NCI-H1417 (cell line): ENCODE measurements at regions not wholly inside any gene's neighbourhood (a gene's known extent, or its start where the extent isn't known, plus 50 kb on each side); places are given as distances from the start of the nearest gene placed in this dataset.

Experiments
- DNase-seq, 3 experiments: peaks; one replicate each; lab custom pipeline; 2025; lab: John Stamatoyannopoulos, UW

DNA sequence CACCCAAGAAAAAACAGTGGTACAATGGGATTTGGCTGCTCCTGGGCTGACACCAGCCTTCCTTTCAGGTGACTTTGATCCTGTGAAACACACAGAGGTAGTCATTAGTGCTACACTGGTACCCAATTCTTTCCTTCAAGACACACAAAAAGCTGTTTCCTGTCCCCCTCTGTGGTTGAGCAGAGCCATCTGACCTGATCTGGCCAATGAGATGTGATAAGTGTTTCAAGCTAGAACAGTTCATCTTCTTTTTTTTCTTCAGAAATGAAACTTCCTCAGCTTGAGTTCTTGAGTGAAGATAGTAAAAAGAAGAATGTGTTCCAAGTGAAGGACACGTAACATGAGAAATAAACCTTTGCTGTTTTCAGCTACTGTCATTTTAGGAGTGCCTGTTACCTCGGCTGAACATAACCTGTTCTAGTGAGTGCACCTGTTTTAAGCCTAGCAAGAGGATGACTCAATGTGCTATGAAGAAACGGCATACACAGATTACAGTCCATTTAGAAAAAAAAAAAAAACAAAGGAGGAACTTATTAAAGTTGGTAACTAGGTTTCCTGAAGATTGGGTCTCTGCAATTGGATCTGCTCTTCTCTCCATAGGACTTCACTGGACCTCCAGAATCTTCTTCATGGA is 287.8 kb downstream of the GAS1 start:
- DNase-seq, result no peak

DNA sequence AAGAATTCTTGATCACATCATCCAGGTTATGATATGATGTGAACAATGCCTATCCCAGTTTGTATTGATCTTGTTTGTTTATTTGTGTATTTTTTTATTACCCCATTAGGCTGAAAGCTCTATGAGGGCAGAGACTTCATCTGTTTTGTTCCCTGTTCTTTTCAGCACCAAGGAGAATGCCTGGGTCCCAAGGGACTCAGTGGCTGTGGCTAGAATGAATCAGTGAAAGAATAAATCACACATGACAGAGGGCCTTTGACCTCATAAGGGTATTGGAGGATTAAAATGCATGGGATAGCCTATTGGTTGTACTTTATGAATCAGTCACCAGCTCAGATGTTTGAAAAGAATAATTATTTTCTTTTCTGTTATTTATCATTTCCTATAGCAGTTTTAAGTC is 292.2 kb downstream of the GAS1 start:
- no peak for DNase-seq

DNA sequence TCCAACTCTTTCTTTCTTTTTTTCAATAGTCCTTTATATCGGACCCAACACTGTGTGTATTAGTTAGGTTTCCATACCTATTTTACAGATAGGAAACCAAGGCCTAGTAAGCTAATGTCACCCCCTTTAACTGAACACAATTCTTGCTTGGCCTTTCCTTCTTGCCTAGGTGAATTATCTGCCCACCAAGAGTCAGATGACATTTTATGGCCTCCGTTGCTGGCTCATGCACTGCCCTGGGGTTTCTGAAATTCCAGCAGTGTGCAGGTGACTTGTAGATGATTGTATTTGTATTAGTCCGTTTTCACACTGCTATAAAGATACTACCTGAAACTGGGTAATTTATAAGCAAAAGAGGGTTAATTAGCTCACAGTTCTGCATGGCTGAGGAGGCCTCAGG is 293.8 kb downstream of the GAS1 start:
- no peak for DNase-seq

DNA sequence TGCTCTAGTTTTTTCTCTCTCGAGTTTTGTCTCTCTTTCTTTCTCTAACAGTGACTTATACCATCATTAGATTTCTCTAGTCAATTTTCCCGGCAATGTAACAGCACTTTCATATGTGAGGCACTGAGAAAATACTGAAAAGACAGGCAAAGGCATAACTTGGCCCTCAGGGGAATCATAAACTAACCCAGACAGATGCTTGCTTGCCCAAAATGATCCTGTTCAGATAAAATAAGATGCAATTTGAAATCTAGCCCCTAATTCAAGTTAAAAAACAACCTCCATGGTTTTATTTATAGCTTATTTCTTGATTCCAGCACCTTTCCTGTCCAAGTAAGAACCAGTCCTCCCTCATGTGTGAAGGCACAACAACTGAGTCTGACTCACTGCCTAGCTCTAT is 294.6 kb downstream of the GAS1 start:
- no peak for DNase-seq

DNA sequence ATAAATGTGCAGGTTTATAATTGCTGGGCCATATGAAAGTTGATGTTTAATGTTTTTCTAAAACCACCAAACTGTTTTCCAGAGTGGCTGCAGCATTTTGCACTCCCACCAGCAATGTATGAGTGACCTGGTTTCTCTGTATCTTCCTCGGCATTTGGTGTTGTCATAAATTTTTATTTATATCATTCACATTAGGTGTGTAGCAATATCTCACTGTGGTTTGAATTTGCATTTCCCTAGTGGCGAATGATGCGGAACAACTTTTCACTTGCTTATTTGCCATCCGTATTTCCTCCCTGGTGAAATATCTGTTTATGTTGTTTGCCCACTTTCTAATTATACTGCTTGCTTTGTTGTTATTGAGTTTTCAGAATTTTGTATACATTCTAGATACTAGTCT is 295.7 kb upstream of the TUT7 start:
- no peak for DNase-seq

DNA sequence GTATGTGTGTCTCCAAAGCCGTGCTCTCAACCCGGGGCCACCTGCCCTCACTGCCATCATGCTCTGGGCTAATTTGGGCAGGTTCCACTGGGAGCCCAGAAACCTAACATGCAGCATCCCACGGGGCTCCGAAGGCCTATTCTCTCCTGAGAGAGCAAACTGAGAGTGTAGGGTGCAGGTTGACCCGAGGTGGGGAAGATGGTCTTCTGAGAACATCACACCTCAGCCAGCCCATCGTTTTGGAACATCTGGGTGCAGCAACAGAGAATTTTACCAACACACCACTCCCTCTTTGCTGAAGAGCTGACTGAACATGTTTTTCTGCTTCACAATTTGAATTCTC is 294.6 kb upstream of the TUT7 start:
- no peak for DNase-seq

DNA sequence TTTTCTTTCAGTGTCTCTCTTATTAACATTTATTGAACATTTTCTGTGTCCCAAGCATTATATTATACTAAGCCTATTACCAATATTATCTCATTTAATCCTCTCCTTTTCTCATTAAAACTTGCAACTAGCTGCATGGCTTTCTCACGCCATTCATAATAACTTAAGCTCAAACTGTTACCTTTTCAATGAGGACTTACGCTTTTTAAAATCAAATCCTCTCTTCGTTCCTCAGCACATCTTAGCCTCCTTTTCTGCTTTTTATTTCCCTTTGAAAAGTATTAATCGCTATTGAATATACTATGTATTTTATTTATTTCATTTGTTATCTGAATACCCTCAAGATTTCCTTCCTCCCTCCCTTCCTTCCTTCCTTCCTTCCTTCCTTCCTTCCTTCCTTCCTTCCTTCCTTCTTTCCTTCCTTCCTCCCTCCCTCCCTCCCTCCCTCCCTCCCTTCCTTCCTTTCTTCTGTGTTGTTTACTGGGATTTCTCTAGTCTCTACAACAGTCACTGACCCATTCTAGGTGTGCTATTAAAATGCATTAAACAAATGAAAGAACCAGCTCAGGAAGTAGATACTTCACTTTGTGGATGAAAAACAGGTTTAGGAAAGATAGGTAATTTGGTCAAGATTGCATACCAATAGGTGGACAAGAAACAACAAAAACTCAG is 294.1 kb upstream of the TUT7 start:
- DNase-seq, result no peak

DNA sequence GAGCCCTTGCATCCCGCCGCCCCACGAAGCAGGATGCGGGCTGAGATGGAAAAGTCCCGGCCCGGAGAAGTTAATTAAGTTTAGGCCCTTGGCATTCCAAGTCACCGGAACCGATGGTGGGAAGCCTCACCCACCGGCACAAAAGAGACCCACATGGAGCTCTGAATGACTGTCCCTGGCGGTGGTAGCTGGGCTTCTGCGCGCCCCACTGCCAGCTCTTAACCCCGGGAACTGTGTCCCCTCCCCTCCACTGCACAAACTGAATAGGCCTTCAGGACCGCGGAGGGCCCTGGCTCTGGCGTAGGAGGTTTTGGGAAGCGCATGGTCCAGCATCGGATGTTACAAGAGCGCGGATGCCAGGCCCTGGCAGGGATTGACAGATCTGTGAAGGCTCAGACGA is 291.1 kb upstream of the TUT7 start:
- DNase-seq, result no peak

DNA sequence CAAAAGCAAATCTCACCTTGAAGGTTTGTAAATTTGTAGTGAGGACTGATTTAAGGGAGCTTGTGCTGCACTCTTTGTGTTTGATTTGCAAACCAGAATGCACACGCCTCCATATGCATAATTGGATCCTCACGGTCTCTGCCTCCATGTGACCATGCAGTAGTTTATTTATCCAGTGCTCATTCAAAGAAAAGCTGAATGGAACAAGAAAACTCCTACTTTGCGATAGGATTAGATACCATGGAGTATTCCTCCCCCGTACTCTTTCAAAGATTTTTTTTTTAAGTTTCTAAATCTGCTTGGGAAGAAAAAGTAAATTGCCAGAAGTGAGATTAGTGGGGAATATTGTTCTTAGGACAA is 290.4 kb upstream of the TUT7 start:
- no peak for DNase-seq

DNA sequence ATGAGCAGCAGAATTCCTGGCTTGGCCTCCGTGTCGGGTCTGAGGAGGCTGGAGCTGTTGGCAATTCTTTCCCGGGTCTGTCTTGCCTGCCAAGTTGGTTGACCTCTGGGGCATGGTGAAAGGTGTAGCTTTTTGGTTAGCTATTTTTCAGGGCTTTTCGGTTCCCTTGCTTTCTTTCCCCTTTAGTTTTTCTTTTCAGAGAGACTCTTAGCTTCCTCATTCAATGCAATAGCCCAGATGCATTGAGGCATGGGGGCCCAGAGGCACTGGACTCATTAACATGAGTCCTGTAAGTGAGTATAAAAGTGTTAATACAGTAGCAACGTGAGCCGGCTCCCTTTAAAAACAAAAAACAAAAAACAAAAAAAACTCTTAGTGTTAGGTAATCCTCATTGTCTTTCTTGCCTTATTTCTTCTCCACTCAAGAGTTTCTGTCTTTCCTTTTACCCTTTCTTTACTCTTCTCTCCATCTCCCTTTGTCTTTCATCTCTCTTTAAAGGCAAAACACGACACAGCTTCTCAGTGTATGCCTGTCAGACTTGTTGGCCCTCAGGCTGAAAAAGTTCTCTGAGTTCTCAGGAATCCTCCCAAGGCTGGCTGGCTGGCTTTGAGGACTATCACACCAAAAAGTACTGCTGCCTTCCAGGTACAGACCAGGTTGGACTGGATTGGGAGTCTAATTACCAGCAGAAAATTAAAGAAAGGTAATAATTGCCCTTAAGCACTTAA is 289.9 kb upstream of the TUT7 start:
- no peak for DNase-seq

DNA sequence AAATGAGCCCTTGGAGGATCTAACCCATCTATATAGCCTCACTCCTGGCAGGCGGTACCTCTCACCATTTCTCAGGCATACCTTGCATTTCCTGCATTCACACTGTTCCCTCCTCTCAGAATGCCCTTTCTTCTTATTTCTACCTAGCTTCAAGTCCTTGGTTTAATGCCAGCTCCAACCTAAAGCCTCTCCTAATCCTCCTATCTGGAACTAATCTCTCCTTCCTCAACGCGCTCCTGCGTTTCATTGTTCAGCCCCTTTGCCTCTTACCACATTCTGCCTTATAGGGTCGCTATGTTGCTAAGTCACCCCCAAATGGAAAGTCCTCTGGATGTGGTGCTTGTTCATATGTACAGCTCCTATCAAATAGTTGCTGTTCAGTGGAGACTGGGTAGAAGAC is 288.5 kb upstream of the TUT7 start:
- no peak for DNase-seq

DNA sequence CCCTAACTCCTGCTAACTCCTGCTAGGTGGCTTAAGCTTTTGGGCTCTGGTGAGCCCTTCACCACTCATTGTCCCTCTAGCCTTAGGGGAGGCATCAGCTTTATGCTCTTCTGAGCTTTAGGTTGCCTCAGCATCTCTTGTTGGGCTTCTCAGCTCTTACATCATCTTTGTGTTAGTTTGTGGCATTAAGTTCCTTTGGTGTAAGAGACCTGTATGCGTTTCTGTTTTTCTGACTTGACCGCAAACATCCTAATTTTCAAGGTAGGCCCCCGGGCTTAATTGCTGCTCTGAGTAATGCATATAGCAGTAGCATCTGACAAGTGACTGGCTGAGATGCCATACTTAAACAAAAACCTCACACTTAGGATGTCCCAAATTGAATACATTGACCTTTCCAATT is 287.8 kb upstream of the TUT7 start:
- no peak for DNase-seq

DNA sequence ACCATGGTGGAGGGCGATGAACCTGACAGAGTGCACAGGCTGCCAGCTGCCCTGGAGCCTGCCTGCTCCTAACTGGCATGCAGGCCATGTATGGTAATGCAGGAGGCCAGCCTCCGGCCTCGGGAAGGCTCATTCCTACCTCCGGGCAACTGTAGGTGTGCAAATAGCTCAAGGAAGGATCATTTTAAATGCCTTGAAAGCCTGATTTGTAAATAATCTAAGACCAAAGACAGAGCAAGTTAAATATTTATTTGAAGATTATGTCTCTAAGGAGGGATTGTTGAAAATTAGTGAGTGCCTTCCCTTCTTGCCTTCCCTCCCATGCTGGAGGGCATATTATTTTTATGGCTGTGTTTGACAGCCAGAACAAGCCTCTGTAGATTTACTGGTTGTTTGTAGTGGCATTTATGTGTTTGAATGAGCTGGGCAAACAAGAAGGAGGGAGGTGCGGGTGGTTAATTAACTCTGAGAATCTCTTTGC is 285.7 kb upstream of the TUT7 start:
- DNase-seq, result peak in 2 of 3 experiments; percentile 8 to 71

DNA sequence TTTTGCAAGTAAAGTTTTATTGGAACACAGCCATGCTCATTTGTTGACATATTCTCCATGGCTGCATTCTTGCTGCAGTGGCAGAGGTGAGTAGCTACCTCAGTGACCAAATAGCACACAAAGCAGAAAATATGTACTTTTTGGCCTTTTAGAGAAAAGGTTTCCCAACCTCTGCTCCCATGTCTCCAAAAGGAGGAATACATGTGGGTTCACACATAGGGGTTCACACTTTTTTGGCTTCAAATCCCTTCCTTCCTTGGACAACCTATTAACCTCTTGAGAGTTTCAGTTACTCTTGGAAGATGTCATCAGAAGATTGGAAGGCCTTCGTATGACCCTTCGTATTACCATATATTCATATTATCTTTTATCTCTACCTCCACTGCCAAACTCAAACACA is 285.1 kb upstream of the TUT7 start:
- DNase-seq, result no peak

DNA sequence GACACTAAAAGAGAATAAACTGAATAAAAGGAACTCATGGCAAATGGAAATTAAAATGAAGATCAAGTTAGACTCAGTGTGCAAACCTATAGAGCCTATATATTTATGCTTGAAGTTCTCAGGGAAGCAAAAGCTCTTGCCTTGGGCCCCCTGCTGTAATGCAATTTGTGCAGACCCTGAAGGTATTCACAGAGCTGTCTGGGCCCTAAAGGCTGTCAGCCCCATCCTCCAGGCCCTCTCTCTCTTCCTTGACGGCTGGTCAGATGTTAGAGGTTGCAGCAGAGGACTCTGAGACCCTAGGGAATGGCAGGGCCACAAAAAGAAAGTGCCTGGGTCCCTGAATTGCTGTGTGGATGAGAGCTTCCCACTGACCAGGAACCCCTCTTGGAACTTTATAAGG is 283.9 kb upstream of the TUT7 start:
- DNase-seq, result no peak

DNA sequence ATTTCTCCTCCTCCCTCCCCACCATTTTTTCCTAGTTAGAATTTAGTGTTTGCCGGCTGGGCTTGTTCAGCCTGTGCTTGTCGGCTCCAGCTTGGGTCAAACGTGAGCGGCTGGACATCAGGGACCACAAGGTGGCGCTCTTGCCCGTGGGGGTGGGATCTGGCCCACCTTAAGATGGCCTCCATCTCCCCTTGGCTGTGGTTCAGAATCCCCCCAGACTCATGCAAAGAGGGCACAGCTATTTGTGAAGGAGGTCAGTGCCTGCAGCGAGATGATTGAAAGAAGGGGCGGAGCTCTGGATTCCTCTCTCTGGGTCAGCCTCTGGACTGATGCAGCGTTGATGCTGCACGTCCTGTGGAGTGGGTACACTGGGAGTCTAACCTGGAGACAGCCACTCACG is 283.3 kb upstream of the TUT7 start:
- no peak for DNase-seq

DNA sequence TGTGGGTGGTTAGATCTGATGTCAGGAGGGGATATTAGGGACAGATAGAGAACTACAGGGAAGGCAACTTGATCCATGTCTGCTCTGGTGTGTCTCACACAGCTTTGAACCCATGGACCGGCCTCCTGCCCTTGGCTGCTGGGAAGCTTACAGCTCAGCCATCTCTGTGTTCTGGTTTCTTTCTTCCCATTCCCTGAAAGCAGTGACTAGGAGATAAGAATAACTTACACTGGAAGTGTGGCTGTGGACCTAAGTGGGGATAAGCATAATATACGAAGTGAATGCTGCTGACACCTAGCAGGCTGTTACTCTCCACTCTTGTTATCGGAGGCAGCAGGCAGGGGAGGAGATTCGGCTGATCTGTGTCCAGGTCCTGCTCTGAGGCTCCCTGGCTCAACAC is 282.3 kb upstream of the TUT7 start:
- no peak for DNase-seq

DNA sequence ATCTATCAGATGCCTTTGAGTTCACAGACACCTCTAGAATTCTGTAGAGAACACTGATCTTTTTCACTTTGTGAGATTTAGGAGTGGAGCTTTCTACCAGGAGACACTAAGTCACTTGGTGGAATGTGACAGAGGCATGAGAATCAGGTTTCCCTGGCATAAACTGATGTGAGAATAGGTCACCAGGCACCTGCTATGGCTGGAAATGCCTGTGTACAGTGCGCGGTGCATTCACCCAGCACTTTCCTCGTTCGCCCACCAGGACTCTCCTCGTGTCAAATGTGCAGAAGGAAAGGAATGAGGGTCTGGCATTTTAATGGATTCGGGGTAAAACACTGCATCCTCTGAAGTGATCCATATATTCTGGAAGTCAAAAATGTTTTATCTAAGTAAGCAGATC is 281.8 kb upstream of the TUT7 start:
- DNase-seq, result no peak

DNA sequence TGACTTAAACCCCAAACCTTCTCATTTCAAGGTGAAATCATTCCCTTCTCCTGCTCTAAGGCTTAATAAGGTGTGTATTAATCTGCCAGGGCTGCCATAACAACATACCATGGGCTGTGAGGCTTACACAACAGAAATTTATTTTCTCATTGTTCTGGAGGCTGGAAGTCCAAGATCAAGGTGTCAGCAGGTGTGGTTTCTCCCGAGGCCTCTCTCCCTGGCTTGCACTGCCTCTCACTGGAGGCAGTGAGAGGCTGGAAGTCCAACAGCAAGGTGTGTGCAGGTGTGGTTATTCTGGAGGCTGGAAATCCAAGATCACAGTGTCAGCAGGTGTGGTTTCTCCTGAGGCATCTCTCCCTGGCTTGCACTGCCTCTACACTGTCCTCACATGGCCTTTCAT is 280.3 kb upstream of the TUT7 start:
- DNase-seq, result no peak

DNA sequence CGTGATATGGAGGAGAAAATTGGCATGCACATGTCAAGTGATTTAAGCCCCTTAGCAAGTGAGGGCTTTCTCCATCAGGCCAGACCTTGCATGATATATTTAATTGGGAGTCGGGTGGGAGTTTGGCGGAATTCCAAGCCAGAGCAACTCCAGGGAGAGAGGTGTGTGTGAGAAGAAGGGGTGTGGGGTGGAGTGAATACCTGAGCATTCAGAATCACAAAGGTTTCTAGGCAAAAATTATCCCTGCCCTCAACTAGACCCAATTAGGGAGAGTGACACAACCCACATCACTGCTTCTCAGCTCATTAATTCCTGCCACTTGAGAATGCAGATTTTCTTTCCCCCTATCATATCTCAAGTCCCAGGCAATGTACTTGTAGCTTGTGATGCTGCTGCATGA is 279.7 kb upstream of the TUT7 start:
- no peak for DNase-seq

DNA sequence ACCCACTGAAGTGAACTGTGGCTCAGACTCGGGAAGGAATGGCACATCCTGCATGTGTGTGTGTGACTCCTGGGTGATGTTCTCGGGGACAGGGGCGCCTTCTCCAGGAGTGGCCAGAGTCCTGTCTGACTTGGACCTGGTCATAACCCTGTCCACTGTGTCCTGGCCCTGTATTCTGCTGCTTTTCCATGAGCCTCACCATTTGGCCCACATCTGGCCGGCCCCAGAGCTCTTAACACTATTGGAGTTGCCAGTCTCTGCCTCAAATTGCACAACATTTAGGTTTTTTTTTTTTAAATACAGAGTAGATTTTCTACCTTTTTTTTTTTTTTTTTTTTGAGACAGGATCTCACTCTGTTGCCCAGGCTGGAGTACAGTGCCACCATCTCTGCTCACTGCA is 278.3 kb upstream of the TUT7 start:
- DNase-seq, result no peak

DNA sequence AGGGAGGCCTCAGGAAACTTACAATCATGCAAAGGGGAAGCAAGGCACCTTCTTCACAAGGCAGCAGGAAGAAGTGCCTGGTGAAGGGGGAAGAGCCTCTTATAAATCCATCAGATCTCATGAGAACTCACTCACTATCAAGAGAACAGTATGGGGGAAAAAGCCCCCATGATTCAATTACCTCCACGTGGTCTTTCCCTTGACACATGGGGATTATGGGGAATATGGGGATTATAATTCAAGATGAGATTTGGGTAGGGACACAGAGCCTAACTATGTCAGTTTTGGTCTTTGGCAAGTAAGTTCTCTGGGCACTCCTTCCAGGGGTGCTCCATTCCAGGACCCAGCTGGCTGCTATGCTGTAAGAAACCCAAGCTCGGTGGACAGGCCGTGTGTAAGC is 275.3 kb upstream of the TUT7 start:
- DNase-seq, result no peak

DNA sequence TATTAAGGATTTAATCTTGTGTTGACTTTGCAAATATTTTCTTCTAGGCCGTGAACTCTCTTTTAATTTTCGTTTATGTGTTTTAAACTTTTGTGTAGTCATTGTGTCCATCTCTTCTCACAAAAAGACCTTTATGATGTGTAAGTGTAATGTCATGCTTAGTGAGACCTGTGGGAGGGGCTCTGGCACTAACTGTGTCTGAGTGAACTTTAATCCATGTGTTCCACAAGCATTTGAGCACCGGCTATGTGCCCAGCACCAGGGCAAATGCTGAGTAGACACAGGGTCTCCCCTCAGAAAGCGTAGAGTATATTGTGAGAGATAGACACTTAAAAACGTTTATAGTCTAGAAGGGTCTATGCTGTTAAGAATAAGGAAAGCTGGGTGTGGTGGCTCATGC is 272.6 kb upstream of the TUT7 start:
- no peak for DNase-seq

DNA sequence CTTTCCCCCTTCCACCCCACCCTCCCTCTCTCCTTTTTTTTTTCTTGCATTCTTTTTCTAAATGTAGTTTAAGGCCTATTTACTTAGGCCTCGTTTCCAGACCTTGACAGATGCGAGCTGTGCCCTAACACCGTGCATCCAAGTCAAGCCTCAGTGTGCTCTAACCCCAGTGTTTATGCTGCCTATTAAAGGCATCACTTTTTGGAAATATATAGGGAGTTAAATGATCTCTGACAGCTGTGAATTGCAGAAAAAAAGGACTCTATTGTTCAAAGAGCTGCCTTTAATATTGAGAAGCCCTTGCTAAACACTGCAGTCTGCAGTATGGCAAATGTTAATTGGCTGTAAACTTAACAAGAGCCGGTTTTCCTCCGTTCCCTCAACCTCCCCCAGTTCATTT is 270.4 kb upstream of the TUT7 start:
- DNase-seq, result no peak
